HepG2 (cell line): ENCODE measurements at regions not wholly inside any gene's neighbourhood (a gene's known extent, or its start where the extent isn't known, plus 50 kb on each side); places are given as distances from the start of the nearest gene placed in this dataset.

ENCODE experiments used
- ATAC-seq: fragments of 200-7000 bp; cut with Tn5 transposase; 3 replicates; pipeline ENCODE4 v1.9.1; 2020; ENCODE audit warnings: mild to moderate bottlenecking, moderate library complexity
- BruUV-seq: library from RNA; stranded (reverse); fragments of 400-500 nt; replicated peaks from 2 replicates; lab custom pipeline; 2021; lab: Mats Ljungman, UMichigan
- CTCF ChIA-PET: fragments of 300-600 bp; formaldehyde crosslinking; extraction: SDS; loops from one replicate; lab custom pipeline; 2021; ENCODE audit warnings: low total read pairs, inconsistent platforms, low intra/inter-chr PET ratio; lab: Yijun Ruan, JAX
- POLR2A ChIA-PET: fragments of 350-600 bp; sonication (Branson Sonifier 250); formaldehyde crosslinking; loops from one replicate; lab custom pipeline; 2020; ENCODE audit warnings: antibody characterized with exemption, inconsistent platforms; lab: Yijun Ruan, JAX
- DNase-seq: peaks from one replicate; pipeline ENCODE4 v3.0.0-alpha.2; 2015; ENCODE audit warnings: low spot score
- FAIRE-seq: peaks from 3 replicates; lab custom pipeline; 2011; peaks lifted over from hg19 to GRCh38; lab: Jason Lieb, UNC
- H2AFZ ChIP-seq: one replicate; pipeline ENCODE4 v1.6.1; 2011; ENCODE audit warnings: low read length, inconsistent platforms
- H3K27ac ChIP-seq: fragments of 300-600 bp; 3 replicates; pipeline ENCODE4 v1.8.0; 2011; ENCODE audit warnings: mixed run types, mild to moderate bottlenecking, mixed read lengths, low read length, inconsistent platforms; ENCODE audit not compliant: insufficient read depth; ENCODE audit errors: extremely low read length
- H3K27me3 ChIP-seq, 2 experiments: fragments of 200-600 bp in 1 of 2; 2 replicates in 1 of 2; 3 replicates in 1 of 2; pipeline versions ENCODE4 v1.6.0 to v1.8.0; 2011; ENCODE audit warnings: low read length in 2 of 2, mild to moderate bottlenecking in 2 of 2, moderate library complexity in 2 of 2, inconsistent platforms in 1 of 2; ENCODE audit not compliant: insufficient read depth in 2 of 2, control insufficient read depth in 1 of 2
- H3K36me3 ChIP-seq, 2 experiments: fragments of 200-600 bp in 1 of 2; replicated peaks in 1 of 2; 2 replicates in 1 of 2; 3 replicates in 1 of 2; pipeline versions ENCODE4 v1.5.1 to v1.8.0; 2011; ENCODE audit warnings: low read length in 2 of 2, inconsistent platforms in 1 of 2; ENCODE audit not compliant: insufficient read depth in 2 of 2, control insufficient read depth in 1 of 2
- H3K4me1 ChIP-seq: 2 replicates; pipeline ENCODE4 v1.5.1; 2012; ENCODE audit warnings: low read length, inconsistent platforms; ENCODE audit not compliant: insufficient read depth
- H3K4me2 ChIP-seq: 2 replicates; pipeline ENCODE4 v1.6.0; 2011; ENCODE audit warnings: low read depth, low read length, inconsistent platforms
- H3K4me3 ChIP-seq, 3 experiments: fragments of 200-600 bp in 1 of 3; sonication (generic), shearing (Covaris generic) in 1 of 3; replicated peaks in 1 of 3; 2 replicates each; pipeline ENCODE4 v1.5.1; 2011 to 2016; ENCODE audit warnings: low read length in 3 of 3, inconsistent platforms in 2 of 3, low read depth in 2 of 3, mild to moderate bottlenecking in 2 of 3, control low read depth in 1 of 3, mixed read lengths in 1 of 3; ENCODE audit not compliant: insufficient read depth in 1 of 3
- H3K79me2 ChIP-seq: one replicate; pipeline ENCODE4 v1.6.1; 2011; ENCODE audit warnings: low read length, inconsistent platforms; ENCODE audit not compliant: insufficient read depth
- H3K9ac ChIP-seq: 2 replicates; pipeline ENCODE4 v1.6.0; 2011; ENCODE audit warnings: mild to moderate bottlenecking, low read depth, low read length, inconsistent platforms; ENCODE audit not compliant: insufficient read depth
- H3K9me3 ChIP-seq: 2 replicates; pipeline ENCODE4 v1.5.1; 2012; ENCODE audit warnings: mild to moderate bottlenecking, low read length
- H4K20me1 ChIP-seq: 2 replicates; pipeline ENCODE4 v1.6.0; 2011; ENCODE audit warnings: inconsistent platforms, mild to moderate bottlenecking, low read length, moderate library complexity; ENCODE audit not compliant: insufficient read depth
- CEBPG ChIP-seq: IDR thresholded peaks from 2 replicates; pipeline ENCODE4 v1.6.1; 2016
- FOXJ3 ChIP-seq: sonication (generic); formaldehyde crosslinking; IDR thresholded peaks from 2 replicates; pipeline ENCODE4 v1.4.0; 2020; ENCODE audit warnings: missing genetic modification reagents, mild to moderate bottlenecking, borderline replicate concordance
- IRF2 ChIP-seq: IDR thresholded peaks from 2 replicates; pipeline ENCODE4 v1.6.1; 2018; ENCODE audit warnings: missing genetic modification reagents, missing compliant biosample characterization
- KLF16 ChIP-seq, 2 experiments: sonication (generic) in 1 of 2; formaldehyde crosslinking in 1 of 2; IDR thresholded peaks; 2 replicates each; pipeline versions ENCODE4 v1.6.1 to v1.8.0; 2016 to 2023; ENCODE audit warnings: missing genetic modification reagents in 2 of 2, missing compliant biosample characterization in 1 of 2
- MEIS2 ChIP-seq: sonication (generic); formaldehyde crosslinking; IDR thresholded peaks from 2 replicates; pipeline ENCODE4 v1.9.0; 2021; ENCODE audit warnings: mild to moderate bottlenecking, missing genetic modification reagents
- RFXAP ChIP-seq: sonication (generic); formaldehyde crosslinking; IDR thresholded peaks from 2 replicates; pipeline ENCODE4 v1.4.0; 2020; ENCODE audit warnings: missing genetic modification reagents, borderline replicate concordance
- SALL2 ChIP-seq: sonication (generic); formaldehyde crosslinking; IDR thresholded peaks from 2 replicates; pipeline ENCODE4 v1.8.1; 2023; ENCODE audit warnings: mild to moderate bottlenecking, missing genetic modification reagents, inconsistent platforms
- SMARCE1 ChIP-seq: fragments of 450-650 bp; IDR thresholded peaks from 2 replicates; pipeline ENCODE4 v1.6.1; 2017; ENCODE audit warnings: borderline replicate concordance
- ZNF143 ChIP-seq: sonication (generic); formaldehyde crosslinking; IDR thresholded peaks from 2 replicates; pipeline ENCODE4 v1.4.0; 2020; ENCODE audit warnings: missing genetic modification reagents
- ZNF644 ChIP-seq: IDR thresholded peaks from 2 replicates; pipeline ENCODE4 v1.6.1; 2016; ENCODE audit warnings: low read depth
- WGBS: methylation state at CpG from one replicate; pipeline ENCODE4 v1.1.6; 2017; ENCODE audit warnings: low lambda C conversion rate; 5-methylcytosine and 5-hydroxymethylcytosine counted together
- in situ Hi-C: cut with HindIII; loops from 2 replicates; pipeline ENCODE4 v1.10.0; 2017; ENCODE audit warnings: low pct_unique_long_range_greater_than_20kb; ENCODE audit not compliant: extremely low pct_ligation_motif_present
- intact Hi-C: fragments of 100-400 bp; cut with micrococcal nuclease; formaldehyde crosslinking; loops from one replicate; pipeline ENCODE4 v1.10.0; 2022; ENCODE audit not compliant: unreplicated experiment
- TF ChIP-seq, protein P1 (sequence below): sonication (generic); formaldehyde crosslinking; IDR thresholded peaks from 2 replicates; pipeline ENCODE4 v1.4.0; 2020; ENCODE audit warnings: missing genetic modification reagents
- TF ChIP-seq, protein P2 (sequence below): sonication (generic); formaldehyde crosslinking; IDR thresholded peaks from 2 replicates; pipeline ENCODE4 v1.8.0; 2022; ENCODE audit warnings: mild to moderate bottlenecking, missing genetic modification reagents; ENCODE audit not compliant: insufficient replicate concordance

DNA sequence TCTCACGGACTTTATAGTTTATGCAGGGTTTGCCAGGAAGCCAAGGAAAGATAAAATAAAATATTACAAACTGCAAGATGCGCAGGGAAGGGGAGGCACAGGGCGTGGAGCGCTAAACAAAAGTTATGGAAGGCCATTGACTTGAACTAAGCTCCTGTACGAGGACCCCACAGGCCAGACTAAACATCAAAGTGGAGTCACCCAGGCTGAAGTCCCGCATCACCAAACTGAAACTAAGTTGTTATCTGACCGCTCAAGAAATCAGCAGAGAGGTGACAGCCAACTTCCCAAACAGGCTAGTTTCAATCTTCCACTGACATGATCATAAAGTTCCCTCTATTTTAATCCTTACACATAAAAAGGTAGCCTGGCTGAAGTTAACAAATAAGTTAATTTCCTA is 90.5 kb upstream of the YWHAQ start:
- peaks cover 7% of the 10 kb centered on the region; the same call in 1 of the 2 replicates for H3K4me1 ChIP-seq
- FAIRE-seq, result no peak
- DNase-seq, result no peak
- TF ChIP-seq CEBPG (CRISPR knock-in tag) (no peak), SALL2 (CRISPR knock-in tag) (no peak), SMARCE1 (no peak), MEIS2 (CRISPR knock-in tag) (no peak), ZNF644 (no peak), RFXAP (no peak), ZNF143 (CRISPR knock-in tag) (no peak), IRF2 (no peak), FOXJ3 (CRISPR knock-in tag) (no peak), KLF16 (CRISPR knock-in tag; IDR thresholded peaks at IDR 0.05) (no peak)
- TF ChIP-seq, protein P1, sequence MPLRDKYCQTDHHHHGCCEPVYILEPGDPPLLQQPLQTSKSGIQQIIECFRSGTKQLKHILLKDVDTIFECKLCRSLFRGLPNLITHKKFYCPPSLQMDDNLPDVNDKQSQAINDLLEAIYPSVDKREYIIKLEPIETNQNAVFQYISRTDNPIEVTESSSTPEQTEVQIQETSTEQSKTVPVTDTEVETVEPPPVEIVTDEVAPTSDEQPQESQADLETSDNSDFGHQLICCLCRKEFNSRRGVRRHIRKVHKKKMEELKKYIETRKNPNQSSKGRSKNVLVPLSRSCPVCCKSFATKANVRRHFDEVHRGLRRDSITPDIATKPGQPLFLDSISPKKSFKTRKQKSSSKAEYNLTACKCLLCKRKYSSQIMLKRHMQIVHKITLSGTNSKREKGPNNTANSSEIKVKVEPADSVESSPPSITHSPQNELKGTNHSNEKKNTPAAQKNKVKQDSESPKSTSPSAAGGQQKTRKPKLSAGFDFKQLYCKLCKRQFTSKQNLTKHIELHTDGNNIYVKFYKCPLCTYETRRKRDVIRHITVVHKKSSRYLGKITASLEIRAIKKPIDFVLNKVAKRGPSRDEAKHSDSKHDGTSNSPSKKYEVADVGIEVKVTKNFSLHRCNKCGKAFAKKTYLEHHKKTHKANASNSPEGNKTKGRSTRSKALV, result no peak
- TF ChIP-seq, protein P2, sequence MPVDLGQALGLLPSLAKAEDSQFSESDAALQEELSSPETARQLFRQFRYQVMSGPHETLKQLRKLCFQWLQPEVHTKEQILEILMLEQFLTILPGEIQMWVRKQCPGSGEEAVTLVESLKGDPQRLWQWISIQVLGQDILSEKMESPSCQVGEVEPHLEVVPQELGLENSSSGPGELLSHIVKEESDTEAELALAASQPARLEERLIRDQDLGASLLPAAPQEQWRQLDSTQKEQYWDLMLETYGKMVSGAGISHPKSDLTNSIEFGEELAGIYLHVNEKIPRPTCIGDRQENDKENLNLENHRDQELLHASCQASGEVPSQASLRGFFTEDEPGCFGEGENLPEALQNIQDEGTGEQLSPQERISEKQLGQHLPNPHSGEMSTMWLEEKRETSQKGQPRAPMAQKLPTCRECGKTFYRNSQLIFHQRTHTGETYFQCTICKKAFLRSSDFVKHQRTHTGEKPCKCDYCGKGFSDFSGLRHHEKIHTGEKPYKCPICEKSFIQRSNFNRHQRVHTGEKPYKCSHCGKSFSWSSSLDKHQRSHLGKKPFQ (CRISPR knock-in tag), result no peak
- peak; percentile 18; the same call in 1 of the 3 replicates for ATAC-seq
- intact Hi-C loops, result no loop called here
- no peak overlapping the region for H2AFZ ChIP-seq
- peaks cover 2 to 31% of the 10 kb centered on the region in 2 experiments; a peak in 4 of 5 replicates for H3K27me3 ChIP-seq
- no peak overlapping the region for H3K27ac ChIP-seq
- H3K9me3 ChIP-seq, result no peaks in the 10 kb centered on the region
- no peaks in the 10 kb centered on the region for H3K79me2 ChIP-seq
- H4K20me1 ChIP-seq, result no peaks in the 10 kb centered on the region
- no peaks in the 10 kb centered on the region for H3K36me3 ChIP-seq
- WGBS, result 27% methylated on average over 7 of the region's 7 CpGs
- no TSS peak for BruUV-seq
- in situ Hi-C loops, result no loop called here
- no peak overlapping the region for H3K4me3 ChIP-seq
- H3K4me2 ChIP-seq, result peak overlapping the region; percentile 9; the same call in 1 of the 2 replicates
- CTCF ChIA-PET, result no interaction called here
- H3K9ac ChIP-seq, result no peak overlapping the region
- POLR2A ChIA-PET, result no interaction called here
